ENCODE measurements at regions not wholly inside any gene's neighbourhood (a gene's known extent, or its start where the extent isn't known, plus 50 kb on each side); places are given as distances from the start of the nearest gene placed in this dataset.

GRCh38 chr2:6730649-6731532, 134.8 kb downstream of the CMPK2 start:
- no peaks in the 10 kb centered on the region for H3K36me3 Mint-ChIP-seq (ENCODE audit: low read depth)
- peaks cover 16% of the 10 kb centered on the region for H3K9me3 Mint-ChIP-seq
- DNase-seq: peak; percentile 4
- H3K4me1 Mint-ChIP-seq: peaks cover 49% of the 10 kb centered on the region
- H3K4me3 Mint-ChIP-seq: peak overlapping the region; percentile 8
- peak overlapping the region; percentile 41 for H3K27ac Mint-ChIP-seq
- TF ChIP-seq CTCF (IDR thresholded peaks at IDR 0.05): no peak
- H3K27me3 Mint-ChIP-seq (ENCODE audit: low read depth, poor library complexity): no peaks in the 10 kb centered on the region

- no peak for TF ChIP-seq CTCF (IDR thresholded peaks at IDR 0.05)
- DNase-seq: no peak
- no peak overlapping the region for H3K4me3 Mint-ChIP-seq
- no peak overlapping the region for H3K27ac Mint-ChIP-seq
- no peaks in the 10 kb centered on the region for H3K36me3 Mint-ChIP-seq (ENCODE audit: low read depth)
- no peaks in the 10 kb centered on the region for H3K27me3 Mint-ChIP-seq (ENCODE audit: low read depth, poor library complexity)
- H3K4me1 Mint-ChIP-seq: peaks cover 8% of the 10 kb centered on the region
- peaks cover 9% of the 10 kb centered on the region for H3K9me3 Mint-ChIP-seq
Observed at GRCh38 chr2:6739547-6739946, 126.2 kb downstream of the CMPK2 start.

GRCh38 chr2:6741229-6741628, 124.5 kb downstream of the CMPK2 start:
- no peak for TF ChIP-seq CTCF (IDR thresholded peaks at IDR 0.05)
- Mint-ChIP-seq H3K36me3 (ENCODE audit: low read depth) (no peaks in the 10 kb centered on the region), H3K27ac (no peak overlapping the region), H3K27me3 (ENCODE audit: low read depth, poor library complexity) (no peaks in the 10 kb centered on the region), H3K9me3 (peaks cover 9% of the 10 kb centered on the region), H3K4me3 (no peak overlapping the region), H3K4me1 (peaks cover 8% of the 10 kb centered on the region)
- DNase-seq: no peak

- Mint-ChIP-seq H3K4me1 (peaks cover 13% of the 10 kb centered on the region), H3K27me3 (ENCODE audit: low read depth, poor library complexity) (no peaks in the 10 kb centered on the region), H3K9me3 (peaks cover 9% of the 10 kb centered on the region), H3K36me3 (ENCODE audit: low read depth) (no peaks in the 10 kb centered on the region), H3K27ac (no peak overlapping the region), H3K4me3 (no peak overlapping the region)
- TF ChIP-seq CTCF (IDR thresholded peaks at IDR 0.05): no peak
- no peak for DNase-seq
Observed at GRCh38 chr2:6744038-6744437, 121.7 kb downstream of the CMPK2 start.

- Mint-ChIP-seq H3K27ac (no peak overlapping the region), H3K4me3 (no peak overlapping the region), H3K27me3 (ENCODE audit: low read depth, poor library complexity) (no peaks in the 10 kb centered on the region), H3K4me1 (peaks cover 18% of the 10 kb centered on the region), H3K9me3 (peaks cover 2% of the 10 kb centered on the region), H3K36me3 (ENCODE audit: low read depth) (no peaks in the 10 kb centered on the region)
- no peak for DNase-seq
- no peak for TF ChIP-seq CTCF (IDR thresholded peaks at IDR 0.05)
Observed at GRCh38 chr2:6747433-6747832, 118.3 kb downstream of the CMPK2 start.
